ENCODE measurements at regions not wholly inside any gene's neighbourhood (a gene's known extent, or its start where the extent isn't known, plus 50 kb on each side); places are given as distances from the start of the nearest gene placed in this dataset.

DNA sequence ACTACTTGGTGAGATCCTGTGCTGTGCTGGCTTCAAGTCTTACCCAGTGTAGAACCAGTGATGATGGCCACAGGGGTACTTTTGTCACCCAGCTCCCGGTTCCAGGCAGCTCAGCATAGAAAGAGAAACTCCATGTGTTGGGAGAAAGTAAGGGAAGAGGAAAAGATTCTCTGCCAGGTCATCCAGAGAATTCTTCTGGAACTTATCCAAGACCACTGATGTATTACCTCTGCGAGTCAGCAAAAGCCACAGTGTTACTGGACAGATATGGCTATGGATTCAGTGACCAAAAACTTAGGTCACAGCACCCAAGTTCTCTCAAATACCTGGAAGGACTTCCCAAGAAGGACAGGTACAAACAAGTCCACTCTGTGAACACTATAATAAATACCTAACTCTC, 399.5 kb upstream of the MIR17HG start:
- no peak for TF ChIP-seq GATA2 (IDR thresholded peaks at IDR 0.05; ENCODE audit: low read depth, low read length)
- TF ChIP-seq GATA3 (IDR thresholded peaks at IDR 0.05; ENCODE audit: low read depth, low read length) = no peak

All from SH-SY5Y (cell line).